HEK293 (cell line): ENCODE measurements at regions not wholly inside any gene's neighbourhood (a gene's known extent, or its start where the extent isn't known, plus 50 kb on each side); places are given as distances from the start of the nearest gene placed in this dataset.

Source experiments
- CTCF ChIA-PET: fragments of 350-600 bp; formaldehyde crosslinking; extraction: SDS; loops from one replicate; lab custom pipeline; 2021; ENCODE audit warnings: antibody characterized with exemption; lab: Yijun Ruan, JAX
- POLR2A ChIA-PET: fragments of 300-600 bp; formaldehyde crosslinking; extraction: SDS; loops from one replicate; lab custom pipeline; 2020; ENCODE audit warnings: antibody characterized with exemption, inconsistent platforms; lab: Yijun Ruan, JAX
- H3K27ac ChIP-seq: fragments of 200-500 bp; sonication (Bioruptor generic); 2 replicates; pipeline ENCODE4 v1.5.1; 2014; ENCODE audit warnings: low read depth, low read length, control low read depth, inconsistent platforms; ENCODE audit errors: extremely low read depth
- H3K36me3 ChIP-seq, 2 experiments: fragments of 200-500 bp in 1 of 2; sonication (Bioruptor generic) in 1 of 2; 1 replicate in 1 of 2; 2 replicates in 1 of 2; pipeline ENCODE4 v1.5.1; 2014 to 2017; ENCODE audit warnings: inconsistent platforms in 2 of 2, low read length in 2 of 2; ENCODE audit not compliant: control insufficient read depth in 2 of 2, insufficient read depth in 1 of 2
- H3K4me1 ChIP-seq: fragments of 200-500 bp; sonication (Bioruptor generic); 2 replicates; pipeline ENCODE4 v1.5.1; 2014; ENCODE audit warnings: mild to moderate bottlenecking, low read length, inconsistent platforms; ENCODE audit not compliant: control insufficient read depth, insufficient read depth
- H3K4me3 ChIP-seq: 2 replicates; pipeline ENCODE4 v1.5.1; 2011; ENCODE audit warnings: low read depth, mild to moderate bottlenecking, control low read depth, low read length, moderate library complexity
- H3K9me3 ChIP-seq: fragments of 200-500 bp; sonication (Bioruptor generic); 2 replicates; pipeline ENCODE4 v1.5.1; 2014; ENCODE audit warnings: low read depth, low read length, inconsistent platforms; ENCODE audit not compliant: control insufficient read depth, insufficient read depth
- BCL11A ChIP-seq: fragments of 450-650 bp; formaldehyde crosslinking; IDR thresholded peaks from 2 replicates; pipeline ENCODE4 v1.5.1; 2016; ENCODE audit warnings: low read depth, missing biosample characterization, missing genetic modification characterization
- BCL11B ChIP-seq: fragments of 450-650 bp; formaldehyde crosslinking; IDR thresholded peaks from 2 replicates; pipeline ENCODE4 v1.5.1; 2016; ENCODE audit warnings: low read depth, missing biosample characterization, missing genetic modification characterization
- GLI4 ChIP-seq: fragments of 450-650 bp; formaldehyde crosslinking; IDR thresholded peaks from 2 replicates; pipeline ENCODE4 v1.5.1; 2016; ENCODE audit warnings: missing biosample characterization, missing genetic modification characterization
- GLIS2 ChIP-seq: fragments of 450-650 bp; formaldehyde crosslinking; IDR thresholded peaks from 2 replicates; pipeline ENCODE4 v1.5.1; 2016; ENCODE audit warnings: missing biosample characterization, missing genetic modification characterization
- KLF16 ChIP-seq: fragments of 450-650 bp; formaldehyde crosslinking; IDR thresholded peaks from 2 replicates; pipeline ENCODE4 v1.5.1; 2017; ENCODE audit warnings: missing biosample characterization, missing genetic modification characterization
- MEIS1 ChIP-seq: sonication (generic); formaldehyde crosslinking; IDR thresholded peaks from 2 replicates; pipeline ENCODE4 v1.8.1; 2022; ENCODE audit warnings: missing genetic modification reagents, mild to moderate bottlenecking, borderline replicate concordance
- ZFP41 ChIP-seq: fragments of 450-650 bp; formaldehyde crosslinking; IDR thresholded peaks from 2 replicates; pipeline ENCODE4 v1.5.1; 2016; ENCODE audit warnings: missing biosample characterization, missing genetic modification characterization, borderline replicate concordance
- ZNF10 ChIP-seq: fragments of 450-650 bp; formaldehyde crosslinking; IDR thresholded peaks from 2 replicates; pipeline ENCODE4 v1.5.1; 2017; ENCODE audit warnings: missing biosample characterization, missing genetic modification characterization
- ZNF133 ChIP-seq: fragments of 450-650 bp; formaldehyde crosslinking; IDR thresholded peaks from 2 replicates; pipeline ENCODE4 v1.5.1; 2016; ENCODE audit warnings: missing biosample characterization, missing genetic modification characterization
- ZNF184 ChIP-seq: fragments of 450-650 bp; IDR thresholded peaks from 2 replicates; pipeline ENCODE4 v1.5.1; 2018; ENCODE audit warnings: missing biosample characterization, mild to moderate bottlenecking, missing genetic modification characterization
- ZNF202 ChIP-seq: fragments of 450-650 bp; formaldehyde crosslinking; IDR thresholded peaks from 2 replicates; pipeline ENCODE4 v1.5.1; 2016; ENCODE audit warnings: missing biosample characterization, missing genetic modification characterization, borderline replicate concordance
- ZNF239 ChIP-seq: fragments of 450-650 bp; formaldehyde crosslinking; IDR thresholded peaks from 2 replicates; pipeline ENCODE4 v1.5.1; 2016; ENCODE audit warnings: missing biosample characterization, missing genetic modification characterization
- ZNF311 ChIP-seq: fragments of 450-650 bp; formaldehyde crosslinking; IDR thresholded peaks from 2 replicates; pipeline ENCODE4 v1.5.1; 2017; ENCODE audit warnings: missing biosample characterization, missing genetic modification characterization, borderline replicate concordance
- ZNF335 ChIP-seq: fragments of 450-650 bp; formaldehyde crosslinking; conservative IDR thresholded peaks from 2 replicates; pipeline ENCODE4 v1.5.1; 2016; ENCODE audit warnings: missing biosample characterization, missing genetic modification characterization
- ZNF350 ChIP-seq: fragments of 450-650 bp; formaldehyde crosslinking; IDR thresholded peaks from 2 replicates; pipeline ENCODE4 v1.5.0; 2017; ENCODE audit warnings: missing biosample characterization, mild to moderate bottlenecking, missing genetic modification characterization
- ZNF354C ChIP-seq: fragments of 450-650 bp; formaldehyde crosslinking; IDR thresholded peaks from 2 replicates; pipeline ENCODE4 v1.5.1; 2016; ENCODE audit warnings: missing biosample characterization, missing genetic modification characterization, low read depth, borderline replicate concordance
- ZNF394 ChIP-seq: fragments of 450-650 bp; formaldehyde crosslinking; IDR thresholded peaks from 2 replicates; pipeline ENCODE4 v1.5.1; 2016; ENCODE audit warnings: missing biosample characterization, missing genetic modification characterization, mild to moderate bottlenecking, moderate library complexity, borderline replicate concordance
- ZNF473 ChIP-seq: fragments of 450-650 bp; formaldehyde crosslinking; IDR thresholded peaks from 2 replicates; pipeline ENCODE4 v1.5.1; 2017; ENCODE audit warnings: missing biosample characterization, missing genetic modification characterization
- ZNF530 ChIP-seq: fragments of 450-650 bp; formaldehyde crosslinking; IDR thresholded peaks from 2 replicates; pipeline ENCODE4 v1.5.1; 2016; ENCODE audit warnings: low read depth, missing biosample characterization, missing genetic modification characterization
- ZNF558 ChIP-seq: fragments of 450-650 bp; formaldehyde crosslinking; IDR thresholded peaks from 2 replicates; pipeline ENCODE4 v1.5.1; 2016; ENCODE audit warnings: missing biosample characterization, missing genetic modification characterization
- ZNF600 ChIP-seq: fragments of 450-650 bp; formaldehyde crosslinking; IDR thresholded peaks from 2 replicates; pipeline ENCODE4 v1.5.1; 2016; ENCODE audit warnings: missing biosample characterization, missing genetic modification characterization
- ZNF621 ChIP-seq: fragments of 450-650 bp; formaldehyde crosslinking; IDR thresholded peaks from 2 replicates; pipeline ENCODE4 v1.5.1; 2017; ENCODE audit warnings: missing biosample characterization, missing genetic modification characterization
- ZNF623 ChIP-seq: fragments of 450-650 bp; formaldehyde crosslinking; IDR thresholded peaks from 2 replicates; pipeline ENCODE4 v1.5.1; 2016; ENCODE audit warnings: missing biosample characterization, missing genetic modification characterization
- ZNF747 ChIP-seq: fragments of 450-650 bp; formaldehyde crosslinking; IDR thresholded peaks from 2 replicates; pipeline ENCODE4 v1.5.1; 2016; ENCODE audit warnings: missing biosample characterization, missing genetic modification characterization
- ZNF777 ChIP-seq: fragments of 450-650 bp; formaldehyde crosslinking; IDR thresholded peaks from 2 replicates; pipeline ENCODE4 v1.5.1; 2017; ENCODE audit warnings: missing biosample characterization, missing genetic modification characterization, borderline replicate concordance
- ZNF791 ChIP-seq: fragments of 450-650 bp; formaldehyde crosslinking; IDR thresholded peaks from 2 replicates; pipeline ENCODE4 v1.5.1; 2016; ENCODE audit warnings: missing biosample characterization, missing genetic modification characterization
- TF ChIP-seq, protein P1 (sequence below): fragments of 450-650 bp; formaldehyde crosslinking; optimal IDR thresholded peaks from 2 replicates; pipeline ENCODE3; 2016; ENCODE audit warnings: missing biosample characterization, mild to moderate bottlenecking, missing genetic modification characterization
- TF ChIP-seq, protein P2 (sequence below): fragments of 450-650 bp; formaldehyde crosslinking; IDR thresholded peaks from 2 replicates; pipeline ENCODE4 v1.5.1; 2016; ENCODE audit warnings: missing biosample characterization, missing genetic modification characterization
- TF ChIP-seq, protein P3 (sequence below): fragments of 450-650 bp; IDR thresholded peaks from 2 replicates; pipeline ENCODE4 v1.5.1; 2018; ENCODE audit warnings: missing biosample characterization, missing genetic modification characterization

DNA sequence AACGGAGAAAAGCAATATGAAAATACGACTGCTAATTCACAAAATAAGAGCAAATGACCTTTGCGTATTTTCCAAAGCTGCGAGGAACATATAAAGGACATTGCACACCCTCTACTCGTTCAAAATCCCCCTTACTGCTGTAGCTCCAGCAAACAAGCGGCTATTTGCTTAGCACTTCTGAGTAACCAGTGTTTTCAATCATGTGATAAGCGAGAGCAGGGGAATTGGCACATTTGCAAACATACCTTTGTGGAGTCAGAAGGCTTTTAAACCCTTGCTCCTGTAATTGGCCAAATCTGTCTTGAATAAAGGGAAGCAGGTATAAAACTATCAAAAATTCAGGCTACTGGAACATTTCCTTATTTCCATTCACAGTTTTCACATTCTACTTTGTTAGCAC, 610.2 kb downstream of the UBE2NL start:
- ChIA-PET POLR2A (no interaction called here), CTCF (no interaction called here)
- Histone ChIP-seq H3K4me1 (no peaks in the 10 kb centered on the region), H3K36me3 (no peaks in the 10 kb centered on the region), H3K4me3 (no peak overlapping the region), H3K9me3 (no peaks in the 10 kb centered on the region), H3K27ac (no peak overlapping the region)
- no peak for TF ChIP-seq ZNF335 (tag by site-specific recombination)
- no peak for TF ChIP-seq ZFP41 (tag by site-specific recombination)
- TF ChIP-seq GLI4: no peak
- TF ChIP-seq BCL11A (tag by site-specific recombination): no peak
- TF ChIP-seq ZNF623 (tag by site-specific recombination): no peak
- TF ChIP-seq ZNF394 (tag by site-specific recombination): no peak
- TF ChIP-seq, protein P1, sequence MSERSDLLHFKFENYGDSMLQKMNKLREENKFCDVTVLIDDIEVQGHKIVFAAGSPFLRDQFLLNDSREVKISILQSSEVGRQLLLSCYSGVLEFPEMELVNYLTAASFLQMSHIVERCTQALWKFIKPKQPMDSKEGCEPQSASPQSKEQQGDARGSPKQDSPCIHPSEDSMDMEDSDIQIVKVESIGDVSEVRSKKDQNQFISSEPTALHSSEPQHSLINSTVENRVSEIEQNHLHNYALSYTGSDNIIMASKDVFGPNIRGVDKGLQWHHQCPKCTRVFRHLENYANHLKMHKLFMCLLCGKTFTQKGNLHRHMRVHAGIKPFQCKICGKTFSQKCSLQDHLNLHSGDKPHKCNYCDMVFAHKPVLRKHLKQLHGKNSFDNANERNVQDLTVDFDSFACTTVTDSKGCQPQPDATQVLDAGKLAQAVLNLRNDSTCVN: no peak
- no peak for TF ChIP-seq ZNF184 (tag by site-specific recombination)
- TF ChIP-seq ZNF350: no peak
- TF ChIP-seq ZNF354C (tag by site-specific recombination): no peak
- no peak for TF ChIP-seq ZNF600 (tag by site-specific recombination)
- no peak for TF ChIP-seq MEIS1 (CRISPR knock-in tag)
- no peak for TF ChIP-seq ZNF747 (tag by site-specific recombination)
- no peak for TF ChIP-seq ZNF202 (tag by site-specific recombination)
- TF ChIP-seq, protein P2, sequence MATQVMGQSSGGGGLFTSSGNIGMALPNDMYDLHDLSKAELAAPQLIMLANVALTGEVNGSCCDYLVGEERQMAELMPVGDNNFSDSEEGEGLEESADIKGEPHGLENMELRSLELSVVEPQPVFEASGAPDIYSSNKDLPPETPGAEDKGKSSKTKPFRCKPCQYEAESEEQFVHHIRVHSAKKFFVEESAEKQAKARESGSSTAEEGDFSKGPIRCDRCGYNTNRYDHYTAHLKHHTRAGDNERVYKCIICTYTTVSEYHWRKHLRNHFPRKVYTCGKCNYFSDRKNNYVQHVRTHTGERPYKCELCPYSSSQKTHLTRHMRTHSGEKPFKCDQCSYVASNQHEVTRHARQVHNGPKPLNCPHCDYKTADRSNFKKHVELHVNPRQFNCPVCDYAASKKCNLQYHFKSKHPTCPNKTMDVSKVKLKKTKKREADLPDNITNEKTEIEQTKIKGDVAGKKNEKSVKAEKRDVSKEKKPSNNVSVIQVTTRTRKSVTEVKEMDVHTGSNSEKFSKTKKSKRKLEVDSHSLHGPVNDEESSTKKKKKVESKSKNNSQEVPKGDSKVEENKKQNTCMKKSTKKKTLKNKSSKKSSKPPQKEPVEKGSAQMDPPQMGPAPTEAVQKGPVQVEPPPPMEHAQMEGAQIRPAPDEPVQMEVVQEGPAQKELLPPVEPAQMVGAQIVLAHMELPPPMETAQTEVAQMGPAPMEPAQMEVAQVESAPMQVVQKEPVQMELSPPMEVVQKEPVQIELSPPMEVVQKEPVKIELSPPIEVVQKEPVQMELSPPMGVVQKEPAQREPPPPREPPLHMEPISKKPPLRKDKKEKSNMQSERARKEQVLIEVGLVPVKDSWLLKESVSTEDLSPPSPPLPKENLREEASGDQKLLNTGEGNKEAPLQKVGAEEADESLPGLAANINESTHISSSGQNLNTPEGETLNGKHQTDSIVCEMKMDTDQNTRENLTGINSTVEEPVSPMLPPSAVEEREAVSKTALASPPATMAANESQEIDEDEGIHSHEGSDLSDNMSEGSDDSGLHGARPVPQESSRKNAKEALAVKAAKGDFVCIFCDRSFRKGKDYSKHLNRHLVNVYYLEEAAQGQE (tag by site-specific recombination): no peak

DNA sequence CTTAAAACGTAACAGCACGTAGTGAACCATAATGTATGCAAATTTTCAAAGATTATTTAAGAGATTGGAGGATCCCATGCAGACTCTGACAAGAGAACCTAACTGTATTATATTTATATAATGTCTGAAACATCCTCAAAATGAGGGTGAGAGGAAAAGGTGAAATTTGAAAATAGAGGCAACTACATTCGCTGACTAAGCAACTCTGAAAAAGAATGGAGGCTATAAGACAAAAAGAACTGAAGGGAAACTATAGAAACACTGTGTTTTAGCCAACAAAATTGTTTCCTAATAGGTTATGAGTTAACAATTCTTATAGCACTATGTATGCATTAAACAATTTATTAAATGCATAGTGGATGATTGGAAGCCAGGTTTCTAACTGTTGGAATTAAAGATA, 648.0 kb downstream of the UBE2NL start:
- CTCF ChIA-PET: no interaction called here
- TF ChIP-seq KLF16 (tag by site-specific recombination) (no peak), ZNF558 (tag by site-specific recombination) (no peak), ZNF621 (no peak), ZNF311 (tag by site-specific recombination) (no peak), GLIS2 (no peak), ZNF791 (tag by site-specific recombination) (no peak), ZNF133 (tag by site-specific recombination) (no peak), ZNF530 (tag by site-specific recombination) (no peak), ZNF10 (no peak), ZNF239 (no peak), ZNF473 (no peak), ZNF777 (no peak), BCL11B (no peak)
- TF ChIP-seq, protein P3, sequence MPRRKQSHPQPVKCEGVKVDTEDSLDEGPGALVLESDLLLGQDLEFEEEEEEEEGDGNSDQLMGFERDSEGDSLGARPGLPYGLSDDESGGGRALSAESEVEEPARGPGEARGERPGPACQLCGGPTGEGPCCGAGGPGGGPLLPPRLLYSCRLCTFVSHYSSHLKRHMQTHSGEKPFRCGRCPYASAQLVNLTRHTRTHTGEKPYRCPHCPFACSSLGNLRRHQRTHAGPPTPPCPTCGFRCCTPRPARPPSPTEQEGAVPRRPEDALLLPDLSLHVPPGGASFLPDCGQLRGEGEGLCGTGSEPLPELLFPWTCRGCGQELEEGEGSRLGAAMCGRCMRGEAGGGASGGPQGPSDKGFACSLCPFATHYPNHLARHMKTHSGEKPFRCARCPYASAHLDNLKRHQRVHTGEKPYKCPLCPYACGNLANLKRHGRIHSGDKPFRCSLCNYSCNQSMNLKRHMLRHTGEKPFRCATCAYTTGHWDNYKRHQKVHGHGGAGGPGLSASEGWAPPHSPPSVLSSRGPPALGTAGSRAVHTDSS (tag by site-specific recombination): no peak
- Histone ChIP-seq H3K4me1 (no peaks in the 10 kb centered on the region), H3K4me3 (no peak overlapping the region), H3K36me3 (no peaks in the 10 kb centered on the region), H3K9me3 (no peaks in the 10 kb centered on the region), H3K27ac (no peak overlapping the region)
- POLR2A ChIA-PET: no interaction called here
